Activated naive CD8-positive, alpha-beta T cell treated with anti-CD3 and anti-CD28 coated beads, Interleukin-2, amount 50 U/mL, for 24 hours (primary cell): ENCODE measurements at regions not wholly inside any gene's neighbourhood (a gene's known extent, or its start where the extent isn't known, plus 50 kb on each side); places are given as distances from the start of the nearest gene placed in this dataset.

Source experiments
- ATAC-seq: fragments of 150-1000 bp; cut with Tn5 transposase; one replicate; pipeline ENCODE4 v1.10.0; 2021
- DNase-seq: peaks from one replicate; pipeline ENCODE4 v3.0.0; 2021
- H3K27ac Mint-ChIP-seq: one replicate; pipeline ENCODE4 v1.8.0; 2021; ENCODE audit warnings: mild to moderate bottlenecking, mixed read lengths
- H3K27me3 Mint-ChIP-seq: one replicate; pipeline ENCODE4 v1.8.0; 2021; ENCODE audit warnings: mixed read lengths
- H3K36me3 Mint-ChIP-seq: one replicate; pipeline ENCODE4 v1.8.0; 2021; ENCODE audit warnings: low read depth, mixed read lengths
- H3K4me1 Mint-ChIP-seq: one replicate; pipeline ENCODE4 v1.8.0; 2021; ENCODE audit warnings: mixed read lengths
- H3K4me3 Mint-ChIP-seq: one replicate; pipeline ENCODE4 v1.8.0; 2021; ENCODE audit warnings: mild to moderate bottlenecking, moderate library complexity, mixed read lengths
- H3K9me3 Mint-ChIP-seq: one replicate; pipeline ENCODE4 v1.8.0; 2021; ENCODE audit warnings: mixed read lengths

DNA sequence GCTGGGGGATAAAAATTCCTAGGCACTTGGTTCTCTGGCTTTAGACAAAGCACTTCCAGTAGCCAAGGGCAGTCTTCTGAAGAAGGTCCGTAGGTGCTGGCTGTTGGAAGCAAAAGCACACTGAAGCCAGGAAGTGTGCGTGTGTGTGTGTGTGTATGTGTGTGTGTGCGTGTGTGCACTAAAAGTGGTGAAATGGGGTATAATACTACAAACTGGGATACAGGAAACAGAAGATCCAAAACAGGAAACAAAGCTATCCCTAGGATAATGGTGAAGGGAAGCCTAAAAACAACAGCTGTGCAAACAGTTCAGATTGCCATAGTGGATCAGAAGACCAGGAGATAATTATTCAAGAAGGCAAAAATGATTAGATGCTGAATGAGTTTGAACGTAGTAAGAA is 103.4 kb downstream of the IL20RB start:
- DNase-seq (no peak), ATAC-seq (no peak)
- H3K4me1 Mint-ChIP-seq: no peaks in the 10 kb centered on the region
- peaks cover 5% of the 10 kb centered on the region for H3K27me3 Mint-ChIP-seq
- no peak overlapping the region for H3K27ac Mint-ChIP-seq
- no peaks in the 10 kb centered on the region for H3K9me3 Mint-ChIP-seq
- H3K36me3 Mint-ChIP-seq: no peaks in the 10 kb centered on the region
- no peak overlapping the region for H3K4me3 Mint-ChIP-seq

- DNase-seq: no peak
- H3K27ac Mint-ChIP-seq: no peak overlapping the region
- ATAC-seq: no peak
- H3K4me3 Mint-ChIP-seq: no peak overlapping the region
- H3K4me1 Mint-ChIP-seq: no peaks in the 10 kb centered on the region
- H3K9me3 Mint-ChIP-seq: no peaks in the 10 kb centered on the region
- H3K36me3 Mint-ChIP-seq: no peaks in the 10 kb centered on the region
- H3K27me3 Mint-ChIP-seq: peaks cover 5% of the 10 kb centered on the region
These were observed 104.5 kb downstream of the IL20RB start for GRCh38 chr3:137062250-137062649.

- DNase-seq (no peak), ATAC-seq (no peak)
- no peak overlapping the region for H3K27ac Mint-ChIP-seq
- H3K4me3 Mint-ChIP-seq: no peak overlapping the region
- no peaks in the 10 kb centered on the region for H3K27me3 Mint-ChIP-seq
- no peaks in the 10 kb centered on the region for H3K4me1 Mint-ChIP-seq
- H3K36me3 Mint-ChIP-seq: no peaks in the 10 kb centered on the region
- no peaks in the 10 kb centered on the region for H3K9me3 Mint-ChIP-seq
These were observed 107.6 kb downstream of the IL20RB start for GRCh38 chr3:137065381-137065780.

- DNase-seq (no peak), ATAC-seq (no peak)
- no peaks in the 10 kb centered on the region for H3K27me3 Mint-ChIP-seq
- H3K36me3 Mint-ChIP-seq: no peaks in the 10 kb centered on the region
- no peaks in the 10 kb centered on the region for H3K4me1 Mint-ChIP-seq
- H3K9me3 Mint-ChIP-seq: no peaks in the 10 kb centered on the region
- no peak overlapping the region for H3K4me3 Mint-ChIP-seq
- H3K27ac Mint-ChIP-seq: no peak overlapping the region
These were observed 108.3 kb downstream of the IL20RB start for GRCh38 chr3:137066092-137066491.

- Mint-ChIP-seq H3K4me1 (no peaks in the 10 kb centered on the region), H3K27me3 (peaks cover 2% of the 10 kb centered on the region), H3K4me3 (no peak overlapping the region), H3K36me3 (no peaks in the 10 kb centered on the region), H3K27ac (no peak overlapping the region), H3K9me3 (no peaks in the 10 kb centered on the region)
- DNase-seq (no peak), ATAC-seq (no peak)
These were observed 113.3 kb downstream of the IL20RB start for GRCh38 chr3:137071104-137071503.

DNA sequence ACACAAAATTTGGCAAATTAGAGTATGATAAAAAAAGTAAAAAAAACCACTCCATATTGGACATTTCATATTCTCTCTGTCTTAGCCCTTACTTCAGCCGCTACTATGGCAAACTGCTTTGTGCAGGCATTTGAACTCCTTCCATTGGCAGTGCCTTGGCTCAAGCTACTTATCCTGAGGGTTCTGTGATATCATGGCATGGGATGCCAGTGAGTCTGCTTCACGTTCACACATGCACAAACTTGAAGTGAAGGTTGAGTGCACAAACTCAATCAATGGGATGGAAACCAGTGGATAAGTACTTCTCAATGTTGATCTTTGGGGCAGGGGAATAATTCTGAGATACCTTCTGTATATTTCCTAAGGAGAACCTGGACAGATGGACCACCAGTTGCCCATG is 117.2 kb downstream of the IL20RB start:
- Mint-ChIP-seq H3K4me1 (no peaks in the 10 kb centered on the region), H3K4me3 (no peak overlapping the region), H3K27me3 (peaks cover 11% of the 10 kb centered on the region), H3K9me3 (no peaks in the 10 kb centered on the region), H3K27ac (no peak overlapping the region), H3K36me3 (no peaks in the 10 kb centered on the region)
- DNase-seq (no peak), ATAC-seq (no peak)

DNA sequence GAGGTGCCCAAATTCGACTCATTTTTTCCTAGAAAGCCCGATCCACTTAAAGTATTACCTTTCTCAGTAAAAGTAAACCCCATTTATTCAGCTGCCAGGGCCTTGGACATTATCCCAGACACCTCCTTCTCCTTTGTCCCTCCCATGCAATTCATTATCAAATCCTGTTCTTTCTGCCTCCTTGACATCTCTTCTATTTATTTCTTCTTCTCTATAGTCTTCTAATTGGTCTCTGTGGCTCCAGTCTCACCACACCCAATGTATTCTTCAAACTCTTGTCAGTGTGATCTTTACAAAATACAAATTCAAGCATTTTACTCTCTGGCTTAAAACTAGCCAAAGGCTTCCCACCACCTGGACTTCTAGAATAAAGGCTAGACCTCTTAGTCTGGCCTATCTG is 120.3 kb downstream of the IL20RB start:
- no peaks in the 10 kb centered on the region for H3K36me3 Mint-ChIP-seq
- H3K27me3 Mint-ChIP-seq: peaks cover 13% of the 10 kb centered on the region
- no peak for DNase-seq
- H3K4me3 Mint-ChIP-seq: no peak overlapping the region
- no peaks in the 10 kb centered on the region for H3K4me1 Mint-ChIP-seq
- ATAC-seq: no peak
- H3K9me3 Mint-ChIP-seq: no peaks in the 10 kb centered on the region
- no peak overlapping the region for H3K27ac Mint-ChIP-seq

GRCh38 chr3:137079571-137079970 is 121.8 kb downstream of the IL20RB start:
- no peak for ATAC-seq
- no peaks in the 10 kb centered on the region for H3K4me1 Mint-ChIP-seq
- H3K9me3 Mint-ChIP-seq: no peaks in the 10 kb centered on the region
- peaks cover 13% of the 10 kb centered on the region for H3K27me3 Mint-ChIP-seq
- no peak overlapping the region for H3K27ac Mint-ChIP-seq
- H3K4me3 Mint-ChIP-seq: no peak overlapping the region
- no peak for DNase-seq
- no peaks in the 10 kb centered on the region for H3K36me3 Mint-ChIP-seq

- peaks cover 13% of the 10 kb centered on the region for H3K27me3 Mint-ChIP-seq
These were observed 123.9 kb downstream of the IL20RB start for GRCh38 chr3:137081711-137082110.

GRCh38 chr3:137082763-137083162 is 125.0 kb downstream of the IL20RB start:
- H3K9me3 Mint-ChIP-seq: no peaks in the 10 kb centered on the region
- H3K27ac Mint-ChIP-seq: no peak overlapping the region
- H3K27me3 Mint-ChIP-seq: peaks cover 9% of the 10 kb centered on the region
- DNase-seq (no peak), ATAC-seq (no peak)
- no peaks in the 10 kb centered on the region for H3K4me1 Mint-ChIP-seq
- H3K36me3 Mint-ChIP-seq: no peaks in the 10 kb centered on the region
- no peak overlapping the region for H3K4me3 Mint-ChIP-seq

More at GRCh38 chr3:137081711-137082110, 123.9 kb downstream of the IL20RB start:
- Mint-ChIP-seq H3K36me3 (no peaks in the 10 kb centered on the region), H3K27ac (no peak overlapping the region), H3K4me3 (no peak overlapping the region), H3K4me1 (no peaks in the 10 kb centered on the region), H3K9me3 (no peaks in the 10 kb centered on the region)
- ATAC-seq (no peak), DNase-seq (no peak)

DNA sequence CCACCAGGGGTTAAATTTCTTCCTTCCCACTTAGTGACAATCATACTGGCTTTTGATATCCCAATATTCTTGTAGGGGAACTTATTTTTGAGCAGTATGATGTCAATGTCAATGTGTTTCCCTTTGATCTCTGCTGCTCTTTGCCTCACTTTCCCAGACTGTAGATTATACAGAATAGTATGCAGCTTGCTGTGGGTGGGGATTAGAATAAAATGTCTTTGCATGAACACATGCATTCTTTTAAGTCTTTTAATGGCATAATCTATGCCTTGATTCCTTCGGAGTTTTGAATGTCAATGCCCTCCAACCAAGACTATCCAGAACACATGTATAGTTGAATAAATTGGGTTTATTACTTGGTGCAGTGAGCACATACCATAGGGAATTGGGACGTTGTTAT is 125.5 kb downstream of the IL20RB start:
- no peaks in the 10 kb centered on the region for H3K36me3 Mint-ChIP-seq
- peaks cover 6% of the 10 kb centered on the region for H3K27me3 Mint-ChIP-seq
- H3K9me3 Mint-ChIP-seq: no peaks in the 10 kb centered on the region
- H3K4me3 Mint-ChIP-seq: no peak overlapping the region
- no peaks in the 10 kb centered on the region for H3K4me1 Mint-ChIP-seq
- no peak for DNase-seq
- H3K27ac Mint-ChIP-seq: no peak overlapping the region
- ATAC-seq: no peak

- DNase-seq (no peak), ATAC-seq (no peak)
- Mint-ChIP-seq H3K27ac (no peak overlapping the region), H3K36me3 (no peaks in the 10 kb centered on the region), H3K4me1 (no peaks in the 10 kb centered on the region), H3K9me3 (no peaks in the 10 kb centered on the region), H3K4me3 (no peak overlapping the region), H3K27me3 (peaks cover 4% of the 10 kb centered on the region)
These were observed 126.8 kb downstream of the IL20RB start for GRCh38 chr3:137084586-137084985.

DNA sequence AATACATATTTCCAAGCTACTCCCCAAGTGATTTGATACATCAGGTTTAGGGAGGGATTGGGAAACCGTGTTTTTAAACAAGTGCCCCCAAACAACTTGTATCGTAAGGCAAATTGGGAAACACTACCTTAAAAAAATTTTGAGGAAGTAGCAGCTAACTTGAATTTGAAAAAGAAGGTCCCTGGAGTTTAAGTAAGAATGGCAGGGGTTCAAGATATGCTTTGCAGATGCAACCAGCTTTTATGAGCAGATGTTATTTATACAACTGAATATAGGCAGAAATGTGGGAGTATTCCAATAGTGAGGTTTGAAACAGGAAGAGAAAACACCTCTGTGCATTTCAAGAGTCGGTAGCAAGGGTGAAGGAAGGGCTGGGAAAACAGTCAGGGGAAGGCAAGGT is 139.6 kb downstream of the IL20RB start:
- Mint-ChIP-seq H3K27me3 (peaks cover 13% of the 10 kb centered on the region), H3K27ac (no peak overlapping the region)

GRCh38 chr3:137097852-137098251 is 140.1 kb downstream of the IL20RB start:
- no peak overlapping the region for H3K27ac Mint-ChIP-seq
- no peak overlapping the region for H3K4me3 Mint-ChIP-seq
- peaks cover 8% of the 10 kb centered on the region for H3K27me3 Mint-ChIP-seq
- H3K4me1 Mint-ChIP-seq: no peaks in the 10 kb centered on the region
- H3K36me3 Mint-ChIP-seq: no peaks in the 10 kb centered on the region
- H3K9me3 Mint-ChIP-seq: no peaks in the 10 kb centered on the region
- DNase-seq: no peak
- ATAC-seq: no peak

More for the DNA sequence above, 139.6 kb downstream of the IL20RB start:
- H3K9me3 Mint-ChIP-seq: no peaks in the 10 kb centered on the region
- no peaks in the 10 kb centered on the region for H3K36me3 Mint-ChIP-seq
- H3K4me3 Mint-ChIP-seq: no peak overlapping the region
- no peaks in the 10 kb centered on the region for H3K4me1 Mint-ChIP-seq
- DNase-seq: no peak
- ATAC-seq: no peak

GRCh38 chr3:137099364-137100219 is 141.8 kb downstream of the IL20RB start:
- no peaks in the 10 kb centered on the region for H3K36me3 Mint-ChIP-seq
- H3K9me3 Mint-ChIP-seq: no peaks in the 10 kb centered on the region
- peaks cover 4% of the 10 kb centered on the region for H3K27me3 Mint-ChIP-seq
- no peak overlapping the region for H3K27ac Mint-ChIP-seq
- H3K4me1 Mint-ChIP-seq: no peaks in the 10 kb centered on the region
- no peak overlapping the region for H3K4me3 Mint-ChIP-seq
- DNase-seq: no peak
- no peak for ATAC-seq

DNA sequence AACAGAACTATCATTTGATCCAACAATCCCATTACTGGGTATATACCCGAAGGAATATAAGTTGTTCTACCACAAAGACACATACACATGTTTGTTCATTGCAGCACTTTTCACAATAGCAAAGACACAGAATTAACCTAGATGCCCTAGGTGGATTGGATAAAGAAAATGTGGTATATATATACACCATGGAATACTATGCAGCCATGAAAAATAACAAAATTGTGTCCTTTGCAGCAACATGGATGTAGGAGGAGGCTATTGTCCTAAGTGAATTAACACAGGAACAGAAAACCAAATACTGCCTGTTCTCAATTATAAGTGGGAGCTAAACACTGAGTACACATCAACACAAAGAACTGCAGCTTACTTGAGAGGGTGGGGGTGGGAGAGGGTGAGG is 142.5 kb downstream of the IL20RB start:
- H3K27me3 Mint-ChIP-seq: peaks cover 4% of the 10 kb centered on the region
- no peaks in the 10 kb centered on the region for H3K9me3 Mint-ChIP-seq
- H3K4me1 Mint-ChIP-seq: no peaks in the 10 kb centered on the region
- no peak overlapping the region for H3K27ac Mint-ChIP-seq
- DNase-seq (no peak), ATAC-seq (no peak)
- no peaks in the 10 kb centered on the region for H3K36me3 Mint-ChIP-seq
- H3K4me3 Mint-ChIP-seq: no peak overlapping the region
